ENCODE measurements at regions not wholly inside any gene's neighbourhood (a gene's known extent, or its start where the extent isn't known, plus 50 kb on each side); places are given as distances from the start of the nearest gene placed in this dataset.

DNA sequence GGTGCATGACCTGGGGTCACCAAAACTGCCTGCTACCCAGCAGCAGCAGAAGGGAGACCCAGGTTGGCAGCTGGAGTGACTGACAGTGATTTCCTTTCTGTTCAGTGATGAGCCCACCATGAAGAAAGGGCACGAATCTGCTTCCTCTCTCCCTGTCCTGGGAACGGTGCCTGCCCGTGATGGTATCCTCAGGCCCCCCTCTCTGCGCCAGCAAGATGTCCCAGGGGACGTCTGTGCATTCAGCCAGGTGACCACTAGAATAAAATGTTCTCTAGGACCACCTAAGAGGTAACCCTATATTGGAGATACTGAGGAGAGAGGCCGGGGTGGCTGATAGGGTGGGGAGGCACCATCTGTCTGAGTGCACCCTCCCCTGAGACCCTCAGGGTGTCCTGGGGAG lies 294.7 kb downstream of the QKI start:
- TF ChIP-seq POLR2A (IDR thresholded peaks at IDR 0.05) (no peak), POLR2AphosphoS5 (IDR thresholded peaks at IDR 0.05; ENCODE audit: insufficient read depth in 1 of 2, low read depth in 1 of 2) (no peak)
- TF ChIP-seq, protein P1, sequence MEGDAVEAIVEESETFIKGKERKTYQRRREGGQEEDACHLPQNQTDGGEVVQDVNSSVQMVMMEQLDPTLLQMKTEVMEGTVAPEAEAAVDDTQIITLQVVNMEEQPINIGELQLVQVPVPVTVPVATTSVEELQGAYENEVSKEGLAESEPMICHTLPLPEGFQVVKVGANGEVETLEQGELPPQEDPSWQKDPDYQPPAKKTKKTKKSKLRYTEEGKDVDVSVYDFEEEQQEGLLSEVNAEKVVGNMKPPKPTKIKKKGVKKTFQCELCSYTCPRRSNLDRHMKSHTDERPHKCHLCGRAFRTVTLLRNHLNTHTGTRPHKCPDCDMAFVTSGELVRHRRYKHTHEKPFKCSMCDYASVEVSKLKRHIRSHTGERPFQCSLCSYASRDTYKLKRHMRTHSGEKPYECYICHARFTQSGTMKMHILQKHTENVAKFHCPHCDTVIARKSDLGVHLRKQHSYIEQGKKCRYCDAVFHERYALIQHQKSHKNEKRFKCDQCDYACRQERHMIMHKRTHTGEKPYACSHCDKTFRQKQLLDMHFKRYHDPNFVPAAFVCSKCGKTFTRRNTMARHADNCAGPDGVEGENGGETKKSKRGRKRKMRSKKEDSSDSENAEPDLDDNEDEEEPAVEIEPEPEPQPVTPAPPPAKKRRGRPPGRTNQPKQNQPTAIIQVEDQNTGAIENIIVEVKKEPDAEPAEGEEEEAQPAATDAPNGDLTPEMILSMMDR (IDR thresholded peaks at IDR 0.05), result no peak
